GM23248 (cell line): ENCODE measurements at regions not wholly inside any gene's neighbourhood (a gene's known extent, or its start where the extent isn't known, plus 50 kb on each side); places are given as distances from the start of the nearest gene placed in this dataset.

ENCODE experiments used
- EZH2 ChIP-seq: fragments of 200-600 bp; sonication (generic); IDR thresholded peaks from 2 replicates; pipeline ENCODE4 v1.6.1; 2018; ENCODE audit warnings: antibody characterized with exemption, mild to moderate bottlenecking; ENCODE audit not compliant: insufficient read depth, poor library complexity, severe bottlenecking
- EZH2phosphoT487 ChIP-seq: fragments of 200-600 bp; sonication (generic); IDR thresholded peaks from 2 replicates; pipeline ENCODE4 v1.6.1; 2018; ENCODE audit warnings: antibody characterized with exemption, moderate library complexity, mild to moderate bottlenecking, low read depth; ENCODE audit not compliant: insufficient read depth

DNA sequence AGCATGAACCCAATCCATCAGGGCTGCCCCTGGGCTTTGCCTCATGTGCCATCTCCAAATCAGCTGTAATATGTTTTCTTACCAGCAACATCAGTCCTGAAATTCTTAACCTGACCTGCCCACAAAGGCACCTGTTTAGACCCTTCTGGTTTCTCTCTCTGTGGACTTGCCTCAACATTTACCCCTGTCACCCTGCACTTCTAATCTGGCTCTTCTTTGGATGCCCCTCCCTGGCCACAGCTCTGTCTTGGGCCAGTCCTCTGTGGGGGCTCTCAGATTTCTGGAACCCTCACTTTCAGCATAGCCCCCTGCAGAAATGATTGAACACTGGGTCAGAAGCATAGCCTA is 168.7 kb upstream of the STAC start:
- no peak for TF ChIP-seq EZH2phosphoT487
- no peak for TF ChIP-seq EZH2
